Psoas muscle (tissue), 7 donors: ENCODE measurements at regions not wholly inside any gene's neighbourhood (a gene's known extent, or its start where the extent isn't known, plus 50 kb on each side); places are given as distances from the start of the nearest gene placed in this dataset.

Experiments used
- ATAC-seq, 4 donors: fragments of 200-7000 bp; cut with Tn5 transposase; one replicate each; pipeline ENCODE4 v1.9.1; 2020; ENCODE audit warnings: moderate library complexity in 3 of 4, mild to moderate bottlenecking in 2 of 4
- DNase-seq, 2 donors: peaks; one replicate each; pipeline ENCODE4 v3.0.0-alpha.2; 2020
- H3K27ac ChIP-seq: fragments of 200-600 bp; one replicate; pipeline ENCODE4 v1.8.0; 2022
- H3K27me3 ChIP-seq, 3 donors: fragments of 200-600 bp in 1 of 3; one replicate each; pipeline versions ENCODE4 v1.6.1 to v1.8.0; 2013 to 2022; ENCODE audit warnings: low read length in 2 of 3, mild to moderate bottlenecking in 2 of 3, moderate library complexity in 1 of 3; ENCODE audit not compliant: insufficient read depth in 3 of 3
- H3K36me3 ChIP-seq, 2 donors: fragments of 200-600 bp in 1 of 2; one replicate each; pipeline versions ENCODE4 v1.6.1 to v1.8.0; 2013 to 2022; ENCODE audit warnings: low read depth in 1 of 2, mild to moderate bottlenecking in 1 of 2, moderate library complexity in 1 of 2; ENCODE audit not compliant: insufficient read depth in 1 of 2
- H3K4me1 ChIP-seq: fragments of 200-600 bp; one replicate; pipeline ENCODE4 v1.8.0; 2022
- H3K4me3 ChIP-seq: fragments of 200-600 bp; one replicate; pipeline ENCODE4 v1.8.0; 2022; ENCODE audit warnings: mild to moderate bottlenecking
- H3K9me3 ChIP-seq: fragments of 200-600 bp; one replicate; pipeline ENCODE4 v1.8.0; 2022
- WGBS, 3 donors: extraction: QIAGEN DNeasy Blood & Tissue Kit; methylation state at CpG; one replicate each; pipeline versions ENCODE4 v1.1.6 to v1.1.7; 2013; 5-methylcytosine and 5-hydroxymethylcytosine counted together
- intact Hi-C, 2 donors: fragments of 100-400 bp; cut with DNase I; formaldehyde crosslinking; loops; one replicate each; pipeline versions ENCODE4 v1.11.0 to v1.14.2; 2022
- TF ChIP-seq, protein P1 (sequence below): fragments of 200-600 bp; IDR thresholded peaks from one replicate; pipeline ENCODE4 v1.8.0; 2022; ENCODE audit warnings: antibody characterized with exemption
- donor health status: healthy with polysubstance abuse.
- donor health status: DM: no; HTN: no; CAD: no; lungs with moderate emphysema.
- donor health status: Bipolar disorder and iron deficiency.
- donor health status: healthy.
- donor health status: DM: yes; HTN: yes; CAD: no.
- donor health status: DM: no; HTN: no; CAD: no.
- donor health status: DM: yes; HTN: yes; CAD: no.

DNA sequence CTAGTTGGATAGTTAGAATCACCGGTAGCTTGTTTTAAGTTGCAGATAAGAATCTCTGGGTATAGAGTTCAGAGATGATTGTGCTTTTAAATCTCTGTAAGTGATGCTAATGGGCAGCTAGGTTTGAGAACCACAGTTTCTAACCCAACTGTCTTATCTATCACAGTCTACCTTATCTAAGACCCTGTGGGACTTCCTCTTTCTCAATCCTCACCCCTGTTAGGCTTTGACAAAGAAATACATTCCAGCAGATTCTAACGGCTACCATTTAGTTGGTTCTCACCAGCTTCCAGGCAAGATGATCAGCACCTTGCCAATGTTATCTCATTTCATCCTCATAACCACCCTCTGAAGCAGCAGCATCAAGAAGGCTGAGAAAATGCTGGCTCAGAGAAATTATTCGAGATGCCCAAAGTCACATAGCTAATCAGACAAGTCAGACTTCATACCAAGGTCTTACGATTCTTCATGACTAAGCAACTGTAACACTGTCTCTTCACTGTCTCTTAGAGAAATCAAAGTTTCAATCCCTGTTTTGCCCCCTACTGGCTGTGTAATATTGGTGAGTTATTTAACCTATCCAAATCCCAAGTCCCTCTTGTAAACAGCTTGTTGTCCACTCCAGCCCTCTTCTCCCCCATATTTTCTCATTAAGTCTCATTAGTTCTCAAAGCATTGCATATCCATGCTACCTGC lies 192.4 kb upstream of the API5 start:
- DNase-seq (no peak), ATAC-seq (no peak)
- Histone ChIP-seq H3K27me3 (no peaks in the 10 kb centered on the region), H3K9me3 (no peaks in the 10 kb centered on the region), H3K36me3 (no peaks in the 10 kb centered on the region), H3K4me3 (no peak overlapping the region), H3K27ac (no peak overlapping the region), H3K4me1 (no peaks in the 10 kb centered on the region)
- intact Hi-C loops: no loop called here
- WGBS, 3 donors: 88 to 91% (median 90%) methylated on average over 4 of the region's 4 CpGs
- TF ChIP-seq, protein P1, sequence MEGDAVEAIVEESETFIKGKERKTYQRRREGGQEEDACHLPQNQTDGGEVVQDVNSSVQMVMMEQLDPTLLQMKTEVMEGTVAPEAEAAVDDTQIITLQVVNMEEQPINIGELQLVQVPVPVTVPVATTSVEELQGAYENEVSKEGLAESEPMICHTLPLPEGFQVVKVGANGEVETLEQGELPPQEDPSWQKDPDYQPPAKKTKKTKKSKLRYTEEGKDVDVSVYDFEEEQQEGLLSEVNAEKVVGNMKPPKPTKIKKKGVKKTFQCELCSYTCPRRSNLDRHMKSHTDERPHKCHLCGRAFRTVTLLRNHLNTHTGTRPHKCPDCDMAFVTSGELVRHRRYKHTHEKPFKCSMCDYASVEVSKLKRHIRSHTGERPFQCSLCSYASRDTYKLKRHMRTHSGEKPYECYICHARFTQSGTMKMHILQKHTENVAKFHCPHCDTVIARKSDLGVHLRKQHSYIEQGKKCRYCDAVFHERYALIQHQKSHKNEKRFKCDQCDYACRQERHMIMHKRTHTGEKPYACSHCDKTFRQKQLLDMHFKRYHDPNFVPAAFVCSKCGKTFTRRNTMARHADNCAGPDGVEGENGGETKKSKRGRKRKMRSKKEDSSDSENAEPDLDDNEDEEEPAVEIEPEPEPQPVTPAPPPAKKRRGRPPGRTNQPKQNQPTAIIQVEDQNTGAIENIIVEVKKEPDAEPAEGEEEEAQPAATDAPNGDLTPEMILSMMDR: no peak

DNA sequence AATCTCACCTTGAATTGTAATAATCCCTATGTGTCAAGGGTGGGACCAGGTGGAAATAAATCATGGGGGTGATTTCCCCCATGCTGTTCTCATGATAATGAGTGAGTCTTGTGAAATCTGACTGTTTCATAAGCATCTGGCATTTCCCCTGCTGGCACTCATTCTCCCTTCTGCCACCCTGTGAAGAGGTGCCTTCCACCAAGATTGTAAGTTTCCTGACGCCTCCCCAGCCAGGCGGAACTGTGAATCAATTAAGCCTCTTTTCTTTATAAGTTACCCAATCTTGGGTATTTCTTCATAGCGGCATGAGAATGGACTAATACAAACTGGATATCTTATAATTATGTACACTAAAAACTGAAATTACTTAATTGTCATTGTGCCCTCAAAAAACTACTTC lies 189.2 kb upstream of the API5 start:
- H3K27me3 ChIP-seq: no peaks in the 10 kb centered on the region
- ATAC-seq (no peak), DNase-seq (no peak)
- no peak overlapping the region for H3K4me3 ChIP-seq
- intact Hi-C loops: loop anchor here in 1 of 2 donors (10.0 kb wide), 1 partner anchor 348 kb away; no protein-coding TSS in a partner anchor
- H3K36me3 ChIP-seq: no peaks in the 10 kb centered on the region
- no peak overlapping the region for H3K27ac ChIP-seq
- WGBS, 3 donors: 86 to 91% (median 86%) methylated on average over 3 of the region's 3 CpGs
- H3K4me1 ChIP-seq: no peaks in the 10 kb centered on the region
- H3K9me3 ChIP-seq: no peaks in the 10 kb centered on the region
- TF ChIP-seq, protein P1: no peak

DNA sequence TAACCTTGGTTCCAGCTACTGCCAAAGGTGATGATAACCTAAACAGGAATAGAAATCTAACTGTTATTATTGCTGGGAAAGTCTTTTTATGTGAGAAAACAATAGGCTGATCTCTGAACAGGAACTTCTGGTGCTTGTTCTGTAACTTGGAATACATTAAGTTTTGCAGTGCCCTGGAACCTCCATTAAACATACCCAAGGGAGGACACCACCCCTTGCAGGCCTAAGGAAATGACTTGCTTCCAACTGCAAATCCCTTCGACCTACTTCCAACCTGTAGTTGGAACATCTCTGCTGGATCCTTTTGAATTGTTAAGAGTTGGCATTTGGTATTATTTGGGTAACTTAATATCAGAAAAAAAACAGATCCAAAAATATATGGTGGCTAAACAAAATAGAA lies 188.4 kb upstream of the API5 start:
- no peak for ATAC-seq
- H3K9me3 ChIP-seq: no peaks in the 10 kb centered on the region
- H3K27ac ChIP-seq: no peak overlapping the region
- H3K27me3 ChIP-seq: no peaks in the 10 kb centered on the region
- TF ChIP-seq, protein P1: no peak
- H3K4me1 ChIP-seq: no peaks in the 10 kb centered on the region
- intact Hi-C loops: loop anchor here in 1 of 2 donors (10.0 kb wide), 1 partner anchor 349 kb away; no protein-coding TSS in a partner anchor
- no peak overlapping the region for H3K4me3 ChIP-seq
- 34 to 49% (median 47%) methylated on average over 1 of the region's 1 CpG for WGBS, 3 donors
- DNase-seq: no peak
- no peaks in the 10 kb centered on the region for H3K36me3 ChIP-seq

DNA sequence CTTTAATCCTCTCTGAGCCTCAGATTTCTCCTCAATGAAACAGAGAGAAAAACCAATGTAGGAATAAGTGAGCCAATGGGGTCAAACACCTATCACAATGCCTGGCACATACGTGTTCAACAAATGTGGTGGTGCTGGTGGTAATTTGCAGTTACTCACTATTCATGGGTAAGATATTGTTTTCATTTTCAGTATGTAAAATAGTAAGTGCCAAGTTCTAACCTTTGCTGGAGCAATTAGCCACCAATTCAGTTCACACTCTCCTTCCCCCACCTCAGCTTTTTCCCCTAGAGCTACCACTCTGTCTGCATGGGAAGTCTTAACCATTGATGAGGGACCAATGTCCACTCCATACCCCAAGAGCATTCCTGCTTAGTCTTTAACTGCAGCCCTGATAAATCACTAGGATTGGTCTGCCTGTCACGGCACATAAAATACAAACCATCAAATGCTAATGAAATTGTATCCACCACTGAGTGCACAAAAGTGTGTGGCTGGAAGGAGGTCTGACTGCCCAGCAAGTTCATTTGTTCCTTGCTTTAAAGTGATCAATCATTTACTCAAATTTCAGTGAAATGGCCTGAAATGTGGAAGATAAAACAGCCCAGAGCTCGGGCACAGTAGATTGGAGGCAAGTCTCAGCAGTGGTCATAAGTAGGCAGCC lies 187.4 kb upstream of the API5 start:
- H3K36me3 ChIP-seq: no peaks in the 10 kb centered on the region
- no peak overlapping the region for H3K27ac ChIP-seq
- intact Hi-C loops: loop anchor here in 1 of 2 donors (10.0 kb wide), 1 partner anchor 350 kb away; no protein-coding TSS in a partner anchor
- no peak for ATAC-seq
- no peak for DNase-seq
- H3K4me3 ChIP-seq: no peak overlapping the region
- WGBS, 3 donors: 40 to 44% (median 41%) methylated on average over 3 of the region's 3 CpGs
- TF ChIP-seq, protein P1: no peak
- H3K4me1 ChIP-seq: no peaks in the 10 kb centered on the region
- no peaks in the 10 kb centered on the region for H3K27me3 ChIP-seq
- no peaks in the 10 kb centered on the region for H3K9me3 ChIP-seq
